ENCODE measurements at regions not wholly inside any gene's neighbourhood (a gene's known extent, or its start where the extent isn't known, plus 50 kb on each side); places are given as distances from the start of the nearest gene placed in this dataset.

GRCh38 chr11:19338375-19338774 is 97.6 kb upstream of the E2F8 start:
- TF ChIP-seq CTCF (IDR thresholded peaks at IDR 0.05; ENCODE audit: low read length) (no peak), EZH2 (IDR thresholded peaks at IDR 0.05; ENCODE audit: borderline replicate concordance, low read length) (no peak)

All from OCI-LY1 (cell line).